Tibial artery (tissue), 4 donors: ENCODE measurements at regions not wholly inside any gene's neighbourhood (a gene's known extent, or its start where the extent isn't known, plus 50 kb on each side); places are given as distances from the start of the nearest gene placed in this dataset.

Experiments used
- DNase-seq, 2 donors: peaks; one replicate each; pipeline ENCODE4 v3.0.0-alpha.2; 2019
- H3K27ac ChIP-seq, 2 donors: fragments of 200-600 bp; sonication (generic) in 1 of 2; 1 replicate in 1 of 2; 2 replicates in 1 of 2; pipeline ENCODE4 v1.5.1; 2018 to 2019; ENCODE audit warnings: mild to moderate bottlenecking in 1 of 2
- H3K27me3 ChIP-seq, 2 donors: fragments of 200-600 bp; sonication (generic) in 1 of 2; one replicate each; pipeline versions ENCODE4 v1.5.1 to v1.6.0; 2016 to 2019
- H3K36me3 ChIP-seq, 3 donors: fragments of 200-600 bp; sonication (generic) in 2 of 3; one replicate each; pipeline ENCODE4 v1.5.1; 2016 to 2019; ENCODE audit warnings: mild to moderate bottlenecking in 2 of 3
- H3K4me1 ChIP-seq, 4 donors: fragments of 200-600 bp; sonication (generic) in 2 of 4; 1 replicate in 3 of 4; 2 replicates in 1 of 4; pipeline ENCODE4 v1.5.1; 2016 to 2019
- H3K4me3 ChIP-seq, 2 donors: fragments of 200-600 bp; sonication (generic) in 1 of 2; 1 replicate in 1 of 2; 2 replicates in 1 of 2; pipeline ENCODE4 v1.5.1; 2018 to 2019; ENCODE audit warnings: mild to moderate bottlenecking in 2 of 2
- H3K9me3 ChIP-seq, 3 donors: fragments of 200-600 bp; sonication (generic) in 1 of 3; one replicate each; pipeline ENCODE4 v1.5.1; 2016 to 2019
- CTCF ChIP-seq, 2 experiments: fragments of 200-600 bp in 1 of 2; fragments of 450-650 bp in 1 of 2; IDR thresholded peaks; one replicate each; pipeline ENCODE4 v1.5.1; 2017 to 2019; ENCODE audit warnings: antibody characterized with exemption in 2 of 2, mild to moderate bottlenecking in 1 of 2, moderate library complexity in 1 of 2
- intact Hi-C: fragments of 100-400 bp; cut with DNase I; formaldehyde crosslinking; loops from one replicate; pipeline ENCODE4 v1.15.0; 2023; ENCODE audit warnings: low total_unique reads

DNA sequence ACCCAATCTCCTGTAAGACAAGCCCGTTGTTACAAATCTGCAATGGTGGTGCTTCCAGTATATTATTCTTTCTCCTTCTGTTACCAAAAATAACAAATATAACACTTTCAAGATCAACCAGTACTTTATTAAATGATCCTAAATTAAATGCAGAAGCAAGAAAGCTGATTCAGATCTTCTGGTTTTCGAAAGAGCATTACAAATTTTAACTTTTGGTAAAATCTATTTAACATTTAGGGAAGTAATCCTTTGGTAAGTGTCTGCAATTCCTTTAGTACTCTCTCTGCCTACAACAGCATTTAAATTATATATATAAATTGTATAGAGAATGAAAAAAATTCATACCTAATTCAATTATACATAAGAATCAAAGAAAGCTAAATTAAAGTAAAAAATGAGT is 198.6 kb upstream of the HMCN1 start:
- H3K27me3 ChIP-seq = no peaks in the 10 kb centered on the region
- no peaks in the 10 kb centered on the region for H3K9me3 ChIP-seq
- H3K4me3 ChIP-seq = no peak overlapping the region
- H3K4me1 ChIP-seq = peaks cover 0 to 2% (median 0%) of the 10 kb centered on the region in 4 donors
- H3K27ac ChIP-seq = no peak overlapping the region
- TF ChIP-seq CTCF (IDR thresholded peaks at IDR 0.05) = no peak
- intact Hi-C loops = no loop called here
- H3K36me3 ChIP-seq = no peaks in the 10 kb centered on the region
- DNase-seq = no peak

DNA sequence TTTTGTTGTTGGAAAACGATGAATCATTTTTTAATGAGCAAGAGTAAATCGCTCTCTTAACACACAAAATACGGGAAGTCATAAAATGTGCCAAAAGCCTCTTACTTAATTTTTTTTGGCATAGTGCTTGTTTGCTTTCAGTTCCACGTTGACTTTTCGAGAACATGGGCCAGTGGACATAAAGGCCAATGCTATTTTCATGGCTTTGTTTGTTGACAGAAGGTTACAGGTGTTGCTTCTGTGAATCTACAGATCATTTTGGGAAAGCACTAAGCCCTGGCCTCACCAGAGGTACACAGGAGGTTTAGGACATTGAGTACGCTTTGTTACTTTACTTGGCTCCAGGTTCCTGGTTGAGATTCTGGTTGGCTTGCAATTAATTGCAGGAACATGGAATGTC is 199.4 kb upstream of the HMCN1 start:
- intact Hi-C loops = no loop called here
- Histone ChIP-seq H3K4me3 (no peak overlapping the region), H3K4me1 (peaks cover 0 to 2% (median 0%) of the 10 kb centered on the region in 4 donors), H3K27me3 (no peaks in the 10 kb centered on the region), H3K36me3 (no peaks in the 10 kb centered on the region), H3K9me3 (no peaks in the 10 kb centered on the region), H3K27ac (no peak overlapping the region)
- no peak for TF ChIP-seq CTCF (IDR thresholded peaks at IDR 0.05)
- no peak for DNase-seq

GRCh38 chr1:185533596-185533995 is 200.6 kb upstream of the HMCN1 start:
- intact Hi-C loops = no loop called here
- TF ChIP-seq CTCF (IDR thresholded peaks at IDR 0.05) = no peak
- Histone ChIP-seq H3K4me1 (peaks cover 0 to 2% (median 0%) of the 10 kb centered on the region in 4 donors), H3K27ac (no peak overlapping the region), H3K4me3 (no peak overlapping the region), H3K9me3 (no peaks in the 10 kb centered on the region), H3K27me3 (no peaks in the 10 kb centered on the region), H3K36me3 (no peaks in the 10 kb centered on the region)
- DNase-seq = no peak

- intact Hi-C loops = no loop called here
- Histone ChIP-seq H3K4me1 (peaks cover 0 to 2% (median 0%) of the 10 kb centered on the region in 4 donors), H3K27me3 (no peaks in the 10 kb centered on the region), H3K4me3 (no peak overlapping the region), H3K27ac (no peak overlapping the region), H3K36me3 (no peaks in the 10 kb centered on the region), H3K9me3 (no peaks in the 10 kb centered on the region)
- DNase-seq = no peak
- TF ChIP-seq CTCF (IDR thresholded peaks at IDR 0.05) = no peak
Measured at GRCh38 chr1:185532856-185533255, 201.3 kb upstream of the HMCN1 start.

DNA sequence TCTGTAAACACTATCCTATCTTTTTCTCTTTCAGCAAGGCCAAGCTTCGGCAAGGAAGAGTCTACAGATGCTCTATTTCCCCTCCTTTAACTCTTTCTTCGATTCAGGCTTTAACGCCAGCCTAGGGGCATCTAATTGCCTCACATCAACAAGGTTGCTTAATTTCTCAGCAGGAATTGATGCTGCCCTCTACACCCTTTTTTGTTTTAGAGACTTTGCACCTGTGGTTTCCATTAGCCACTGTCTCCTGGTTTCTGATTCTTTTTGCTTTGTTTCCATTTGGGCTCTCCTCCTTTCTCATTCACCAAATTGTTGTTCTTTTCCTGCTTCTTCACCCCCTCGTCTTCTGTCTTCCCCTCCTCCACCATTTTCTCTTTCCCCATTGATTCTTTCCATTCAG is 202.4 kb upstream of the HMCN1 start:
- no peak for TF ChIP-seq CTCF (IDR thresholded peaks at IDR 0.05)
- H3K4me1 ChIP-seq = peaks cover 0 to 2% (median 0%) of the 10 kb centered on the region in 4 donors
- H3K4me3 ChIP-seq = no peak overlapping the region
- H3K27me3 ChIP-seq = no peaks in the 10 kb centered on the region
- H3K36me3 ChIP-seq = no peaks in the 10 kb centered on the region
- DNase-seq = no peak
- H3K27ac ChIP-seq = no peak overlapping the region
- intact Hi-C loops = no loop called here
- no peaks in the 10 kb centered on the region for H3K9me3 ChIP-seq

DNA sequence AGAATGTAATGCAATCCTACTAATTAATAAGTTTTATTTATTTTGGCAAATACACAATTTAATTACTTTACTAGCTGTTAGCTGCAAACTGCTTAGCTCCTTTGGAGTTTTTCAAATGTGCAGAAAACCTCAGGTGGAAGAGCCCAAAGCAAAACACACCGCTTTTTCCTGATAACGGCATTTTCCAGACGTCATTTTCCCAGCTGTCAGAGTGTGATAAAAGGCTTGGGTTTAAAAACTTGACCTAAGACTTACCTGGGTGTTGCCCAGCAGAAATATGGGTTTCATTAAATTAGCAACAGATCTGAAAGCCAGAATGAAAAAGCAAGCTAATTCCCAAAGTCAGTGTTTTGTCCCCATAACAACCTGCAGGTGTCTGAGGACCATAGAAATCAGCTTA is 204.0 kb upstream of the HMCN1 start:
- no peaks in the 10 kb centered on the region for H3K36me3 ChIP-seq
- H3K4me1 ChIP-seq = peaks cover 0 to 2% (median 0%) of the 10 kb centered on the region in 4 donors
- H3K27me3 ChIP-seq = no peaks in the 10 kb centered on the region
- no peak for DNase-seq
- no peak overlapping the region for H3K4me3 ChIP-seq
- no peaks in the 10 kb centered on the region for H3K9me3 ChIP-seq
- TF ChIP-seq CTCF (IDR thresholded peaks at IDR 0.05) = no peak
- intact Hi-C loops = no loop called here
- H3K27ac ChIP-seq = no peak overlapping the region
